ENCODE measurements at regions not wholly inside any gene's neighbourhood (a gene's known extent, or its start where the extent isn't known, plus 50 kb on each side); places are given as distances from the start of the nearest gene placed in this dataset.

DNA sequence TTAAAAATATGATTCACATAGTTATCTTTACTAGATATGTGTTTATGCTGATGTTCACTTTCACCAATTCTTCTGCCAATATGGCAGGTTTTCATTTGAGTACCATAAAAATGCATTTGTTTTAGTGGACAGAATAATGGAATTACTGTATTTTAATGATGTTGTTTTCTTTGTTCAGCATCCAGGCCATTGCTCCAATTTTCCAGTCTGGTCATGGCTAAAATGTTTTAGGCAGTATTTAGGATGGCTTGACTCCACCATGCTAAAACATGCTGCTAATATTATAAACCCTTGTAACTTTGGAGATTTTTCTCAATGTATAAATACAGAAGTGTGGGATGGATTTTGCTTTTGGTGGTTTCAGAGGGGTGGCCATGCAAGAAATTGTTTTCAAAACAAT lies 273.0 kb upstream of the RPS23 start:
- TF ChIP-seq, protein P1, sequence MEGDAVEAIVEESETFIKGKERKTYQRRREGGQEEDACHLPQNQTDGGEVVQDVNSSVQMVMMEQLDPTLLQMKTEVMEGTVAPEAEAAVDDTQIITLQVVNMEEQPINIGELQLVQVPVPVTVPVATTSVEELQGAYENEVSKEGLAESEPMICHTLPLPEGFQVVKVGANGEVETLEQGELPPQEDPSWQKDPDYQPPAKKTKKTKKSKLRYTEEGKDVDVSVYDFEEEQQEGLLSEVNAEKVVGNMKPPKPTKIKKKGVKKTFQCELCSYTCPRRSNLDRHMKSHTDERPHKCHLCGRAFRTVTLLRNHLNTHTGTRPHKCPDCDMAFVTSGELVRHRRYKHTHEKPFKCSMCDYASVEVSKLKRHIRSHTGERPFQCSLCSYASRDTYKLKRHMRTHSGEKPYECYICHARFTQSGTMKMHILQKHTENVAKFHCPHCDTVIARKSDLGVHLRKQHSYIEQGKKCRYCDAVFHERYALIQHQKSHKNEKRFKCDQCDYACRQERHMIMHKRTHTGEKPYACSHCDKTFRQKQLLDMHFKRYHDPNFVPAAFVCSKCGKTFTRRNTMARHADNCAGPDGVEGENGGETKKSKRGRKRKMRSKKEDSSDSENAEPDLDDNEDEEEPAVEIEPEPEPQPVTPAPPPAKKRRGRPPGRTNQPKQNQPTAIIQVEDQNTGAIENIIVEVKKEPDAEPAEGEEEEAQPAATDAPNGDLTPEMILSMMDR (IDR thresholded peaks at IDR 0.05; ENCODE audit: insufficient read depth, low read depth, low read length): no peak
- no peak for TF ChIP-seq EZH2 (IDR thresholded peaks at IDR 0.05; ENCODE audit: insufficient read depth, low read length)
